ENCODE measurements at regions not wholly inside any gene's neighbourhood (a gene's known extent, or its start where the extent isn't known, plus 50 kb on each side); places are given as distances from the start of the nearest gene placed in this dataset.

DNA sequence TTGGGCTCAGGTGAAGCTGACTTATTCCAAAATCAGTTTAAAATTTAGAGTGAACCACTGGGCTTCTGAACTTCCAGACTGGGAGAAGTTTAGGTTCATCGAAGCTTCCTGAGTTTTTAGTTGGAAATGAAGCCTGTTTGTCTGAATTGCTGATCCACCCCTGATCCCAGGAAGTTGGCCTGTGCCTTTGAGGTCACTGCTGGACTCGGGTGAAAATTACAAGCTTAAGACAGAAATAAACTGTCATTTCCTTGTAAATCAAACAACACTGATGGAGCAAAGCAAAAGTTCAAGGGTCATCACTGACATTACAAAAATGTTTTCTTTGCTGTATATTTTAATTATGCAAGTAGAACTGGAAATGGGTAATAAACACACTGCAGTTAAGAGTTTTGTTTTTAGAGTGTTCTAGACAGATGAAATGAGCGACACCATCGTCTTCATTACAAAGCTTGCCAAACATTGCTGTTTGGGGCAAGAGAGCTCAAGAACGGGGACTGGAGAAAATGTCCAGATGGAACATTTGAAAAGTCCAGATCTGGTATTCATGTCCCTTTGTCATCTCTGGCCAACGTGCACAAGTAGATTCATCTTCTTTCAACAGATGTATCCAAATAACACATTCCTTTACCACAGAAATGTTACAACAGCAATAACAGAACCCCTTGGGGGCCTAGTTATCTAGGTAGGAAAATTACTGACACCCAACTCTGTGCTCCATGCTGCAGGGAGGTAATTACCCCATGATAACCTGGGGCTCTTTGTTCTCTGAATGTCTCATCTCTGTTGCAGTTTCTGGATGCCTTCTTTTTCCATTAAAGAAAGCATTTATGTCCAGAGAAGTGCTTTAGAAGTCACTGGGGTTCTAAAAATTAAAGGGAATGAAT is 142.4 kb upstream of the ERCC6L2 start (continued):
- TF ChIP-seq RCOR1 (IDR thresholded peaks at IDR 0.05; ENCODE audit: insufficient replicate concordance, low read length) (no peak), POLR2A (IDR thresholded peaks at IDR 0.05; ENCODE audit: low read depth, low read length) (no peak)

DNA sequence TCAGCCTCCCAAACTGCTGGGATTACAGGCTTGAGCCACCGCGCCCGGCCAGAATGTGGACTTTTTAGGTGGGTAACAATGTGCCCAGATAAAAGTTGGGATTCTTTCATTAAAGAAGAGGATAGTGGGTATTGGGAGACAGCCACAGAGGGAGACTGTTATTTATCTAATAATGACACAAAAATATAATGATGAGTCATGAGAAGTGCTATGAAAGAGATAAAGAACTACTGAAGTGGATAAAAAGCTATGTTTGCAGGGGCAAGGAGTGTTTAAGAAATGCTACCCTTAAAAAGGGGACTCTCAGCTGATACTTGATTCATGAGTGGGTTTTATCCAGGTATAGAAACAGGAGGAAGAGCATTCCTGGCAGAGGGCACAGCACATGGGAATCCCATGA is 143.6 kb upstream of the ERCC6L2 start:
- Histone ChIP-seq H3K56ac (ENCODE audit: extremely low read depth, insufficient read depth, low read length) (no peak overlapping the region), H3K9me3 (ENCODE audit: control insufficient read depth, insufficient read depth, low read length) (peaks cover 3% of the 10 kb centered on the region), H4K8ac (ENCODE audit: low read depth in 2 of 2, low read length in 2 of 2) (no peak overlapping the region), H2BK20ac (ENCODE audit: low read depth, low read length) (no peak overlapping the region), H3K4me2 (ENCODE audit: low read depth, low read length) (no peak overlapping the region), H2BK120ac (ENCODE audit: low read depth, low read length) (no peak overlapping the region), H2AFZ (replicated peaks; ENCODE audit: low read length, poor library complexity) (no peak overlapping the region), H3K14ac (replicated peaks; ENCODE audit: low read depth, low read length) (no peak overlapping the region), H2BK5ac (ENCODE audit: low read depth, low read length, poor library complexity, severe bottlenecking) (no peak overlapping the region), H2BK15ac (ENCODE audit: low read depth, low read length) (no peak overlapping the region), H3K79me1 (ENCODE audit: low read depth in 1 of 2, low read length in 2 of 2) (no peaks in the 10 kb centered on the region), H4K91ac (ENCODE audit: insufficient read depth, low read depth, low read length) (no peak overlapping the region), H3K4me3 (ENCODE audit: insufficient read depth, low read depth, low read length) (no peak overlapping the region), H2AK5ac (ENCODE audit: low read depth, low read length) (no peak overlapping the region), H3K4ac (ENCODE audit: low read depth, low read length) (no peak overlapping the region), H3K9ac (ENCODE audit: low read depth, low read length) (no peak overlapping the region), H4K20me1 (ENCODE audit: insufficient read depth, low read length) (no peaks in the 10 kb centered on the region), H3K27ac (ENCODE audit: insufficient read depth, low read length) (no peak overlapping the region), H3K36me3 (ENCODE audit: control insufficient read depth, insufficient read depth, low read length) (no peaks in the 10 kb centered on the region), H4K5ac (ENCODE audit: low read depth, low read length) (no peak overlapping the region), H3K4me1 (ENCODE audit: control insufficient read depth, insufficient read depth, low read length) (peaks cover 6% of the 10 kb centered on the region; the same call in 1 of the 2 replicates), H3K27me3 (ENCODE audit: control insufficient read depth, insufficient read depth, low read length) (peaks cover 8% of the 10 kb centered on the region), H3K9me1 (ENCODE audit: insufficient read depth, low read length) (no peaks in the 10 kb centered on the region), H3K18ac (ENCODE audit: low read depth, low read length) (no peak overlapping the region), H3K23ac (ENCODE audit: low read depth, low read length) (no peak overlapping the region), H2AK9ac (replicated peaks; ENCODE audit: low read depth, low read length, poor library complexity) (no peak overlapping the region)
- no CpG with 5 or more reads among the region's 3 CpGs for WGBS, 2 experiments (ENCODE audit: extremely low coverage in 2 of 2, insufficient read length in 1 of 2)
- ATAC-seq (ENCODE audit: low read depth) (no peak), DNase-seq (no peak)
- ChIA-PET CTCF (interaction anchor here (0.5 kb wide), 1 partner anchor 108 kb away, joined by 6 read pairs; no protein-coding TSS in a partner anchor), POLR2A (ENCODE audit: unreplicated experiment) (interaction anchor here (0.6 kb wide), 1 partner anchor 17 kb away, joined by 3 read pairs; no protein-coding TSS in a partner anchor)
- dilution Hi-C loops (cut with HindIII; ENCODE audit: low sequenced_read_pairs, unreplicated experiment) (no loop called here), in situ Hi-C loops (cut with MboI; ENCODE audit: low sequenced_read_pairs) (loop anchor here (25.0 kb wide), 1 partner anchor 480 kb away; no protein-coding TSS in a partner anchor), intact Hi-C loops (cut with micrococcal nuclease) (no loop called here)
- no TSS peak for BruUV-seq (replicated peaks)
- TF ChIP-seq NFE2L2 (IDR thresholded peaks at IDR 0.05; ENCODE audit: low read depth, low read length) (0 out of 2 replicates have a peak, but pooled peaks have one; percentile 36), CHD1 (IDR thresholded peaks at IDR 0.05; ENCODE audit: low read depth, low read length) (no peak), RFX5 (IDR thresholded peaks at IDR 0.05; ENCODE audit: low read depth, low read length) (no peak), BHLHE40 (IDR thresholded peaks at IDR 0.05; ENCODE audit: low read depth, low read length) (no peak), MAFK (IDR thresholded peaks at IDR 0.05; ENCODE audit: low read depth, low read length) (peak; percentile 39; the same call in 1 of the 2 replicates)
